NB4 (cell line): ENCODE measurements at regions not wholly inside any gene's neighbourhood (a gene's known extent, or its start where the extent isn't known, plus 50 kb on each side); places are given as distances from the start of the nearest gene placed in this dataset.

Source experiments
- DNase-seq: peaks from one replicate; pipeline ENCODE4 v3.0.0; 2010; ENCODE audit warnings: low read depth
- H3K4me3 ChIP-seq: one replicate; pipeline ENCODE4 v1.5.1; 2011; ENCODE audit warnings: mild to moderate bottlenecking, low read depth, low read length, moderate library complexity
- CTCF ChIP-seq: IDR thresholded peaks from one replicate; pipeline ENCODE4 v1.5.1; 2012; ENCODE audit warnings: low read depth, low read length
- MAX ChIP-seq: IDR thresholded peaks from 2 replicates; pipeline ENCODE4 v1.6.1; 2011; ENCODE audit warnings: low read depth, low read length
- MYC ChIP-seq: IDR thresholded peaks from 2 replicates; pipeline ENCODE4 v1.6.1; 2011; ENCODE audit warnings: low read depth, low read length
- POLR2A ChIP-seq: IDR thresholded peaks from 2 replicates; pipeline ENCODE4 v1.6.1; 2011; ENCODE audit warnings: mild to moderate bottlenecking; ENCODE audit not compliant: insufficient read length; ENCODE audit errors: extremely low read depth

DNA sequence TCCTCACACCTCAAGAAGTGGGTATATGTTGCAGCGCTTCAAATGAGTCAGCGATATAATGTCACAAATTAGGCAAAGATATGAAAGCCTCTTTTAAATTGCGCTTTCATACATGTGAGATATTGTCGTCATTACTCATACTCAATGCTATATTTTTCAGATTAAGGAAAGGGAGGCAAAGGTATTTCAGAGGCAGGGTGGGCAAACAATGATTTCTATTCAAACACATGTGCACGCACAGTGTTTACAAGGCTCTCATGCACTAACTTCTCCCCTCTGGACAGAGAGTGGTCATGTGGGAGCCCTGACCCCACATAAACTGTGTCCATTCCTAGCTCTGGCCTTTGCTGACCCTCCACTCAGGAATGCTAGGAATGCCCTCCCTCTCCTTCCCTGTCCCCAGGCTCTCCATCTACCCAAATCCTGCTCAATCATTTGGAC, 112.1 kb upstream of the TMEM170B start:
- DNase-seq = no peak
- TF ChIP-seq MAX (no peak), CTCF (no peak), POLR2A (no peak), MYC (no peak)

DNA sequence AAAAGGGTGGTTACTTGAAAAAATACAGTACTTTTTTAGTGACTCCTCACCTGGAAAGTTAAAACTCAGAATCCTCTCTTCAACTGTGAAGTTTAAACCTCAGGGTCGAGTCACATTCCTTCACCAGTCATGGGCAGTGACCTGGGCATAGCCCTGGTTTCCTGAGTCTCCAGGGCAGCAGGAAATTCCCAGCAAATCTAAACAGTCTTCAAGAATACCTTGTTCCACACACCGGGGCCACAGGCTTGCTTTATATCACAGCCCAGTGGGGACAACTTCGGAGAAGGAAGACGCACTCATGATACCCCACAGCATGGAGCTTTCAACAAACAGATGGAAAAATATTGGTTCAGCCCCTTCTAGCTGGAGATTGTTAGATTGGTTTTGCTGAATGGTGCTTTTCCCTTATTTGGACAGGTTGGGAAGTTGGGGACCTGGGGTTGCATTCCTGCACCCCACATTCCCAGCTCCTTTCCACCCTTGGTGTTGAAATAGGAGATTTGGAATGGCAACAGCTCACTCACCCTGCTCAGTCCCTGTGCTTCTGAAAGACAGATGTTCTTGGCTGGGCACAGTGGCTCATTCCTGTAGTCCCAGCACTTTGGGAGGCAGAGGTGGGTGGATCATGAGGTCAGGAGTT, 113.0 kb upstream of the TMEM170B start:
- no peak for TF ChIP-seq CTCF
- no peak for TF ChIP-seq MAX
- TF ChIP-seq POLR2A = no peak
- TF ChIP-seq MYC = no peak
- no peak for DNase-seq
- no peak overlapping the region for H3K4me3 ChIP-seq

More for the DNA sequence above, 112.1 kb upstream of the TMEM170B start:
- H3K4me3 ChIP-seq = no peak overlapping the region

DNA sequence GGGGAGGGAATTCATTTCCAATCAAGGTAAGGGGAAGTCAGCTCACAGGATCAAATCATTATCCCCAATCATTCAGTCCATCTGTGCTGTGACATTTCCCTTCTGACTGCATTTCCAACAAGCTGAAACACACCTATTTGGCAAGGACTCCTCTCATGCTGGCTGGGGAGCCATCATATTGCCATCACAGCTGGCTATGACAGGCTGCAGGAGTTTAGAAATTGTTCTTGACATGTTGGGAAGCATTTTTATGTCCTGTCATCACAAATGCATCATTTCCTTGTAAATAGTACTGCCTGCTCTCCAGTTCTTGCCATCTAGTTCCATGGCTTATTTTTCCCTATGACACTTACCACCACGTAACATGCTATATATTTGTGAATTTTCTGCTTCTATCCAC, 113.9 kb upstream of the TMEM170B start:
- TF ChIP-seq MYC (no peak), POLR2A (no peak), MAX (no peak), CTCF (no peak)
- H3K4me3 ChIP-seq = no peak overlapping the region
- no peak for DNase-seq

- TF ChIP-seq MYC (no peak), CTCF (no peak), MAX (no peak), POLR2A (no peak)
- H3K4me3 ChIP-seq = no peak overlapping the region
- no peak for DNase-seq
These were observed 114.5 kb upstream of the TMEM170B start for GRCh38 chr6:11423072-11423471.

- TF ChIP-seq MYC = no peak
- no peak for TF ChIP-seq CTCF
- TF ChIP-seq MAX = no peak
- no peak for TF ChIP-seq POLR2A
- H3K4me3 ChIP-seq = no peak overlapping the region
- DNase-seq = no peak
These were observed 117.6 kb upstream of the TMEM170B start for GRCh38 chr6:11419763-11420453.
